Left cardiac atrium (tissue), 4 donors: ENCODE measurements at regions not wholly inside any gene's neighbourhood (a gene's known extent, or its start where the extent isn't known, plus 50 kb on each side); places are given as distances from the start of the nearest gene placed in this dataset.

Source experiments
- ATAC-seq, 2 donors: fragments of 200-7000 bp; cut with Tn5 transposase; one replicate each; pipeline ENCODE4 v1.9.1; 2020; ENCODE audit warnings: mild to moderate bottlenecking in 2 of 2, moderate library complexity in 2 of 2
- DNase-seq: peaks from one replicate; pipeline ENCODE4 v3.0.0-alpha.2; 2020
- intact Hi-C, 2 donors: fragments of 100-400 bp; cut with DNase I; formaldehyde crosslinking; loops; one replicate each; pipeline versions ENCODE4 v1.14.1 to v1.15.1; 2022 to 2023
- donor health status: DM: no; HTN: yes; CAD: no.
- donor health status: DM: no; HTN: yes; CAD: no; lungs with severe emphysema.
- donor health status: DM: yes; HTN: yes; CAD: no.
- donor health status: Dilated cardiomyopathy.

GRCh38 chr4:167290678-167291077 is 56.4 kb upstream of the SPOCK3 start:
- ATAC-seq = no peak
- no peak for DNase-seq
- intact Hi-C loops = loop anchor here (2.0 to 5.0 kb wide), 2 partner anchors 268 to 270 kb away; no protein-coding TSS in a partner anchor

- ATAC-seq = no peak
- DNase-seq = no peak
- intact Hi-C loops = no loop called here
Observed at GRCh38 chr4:167308876-167309275, 74.6 kb upstream of the SPOCK3 start.

GRCh38 chr4:167321299-167321698 is 87.0 kb upstream of the SPOCK3 start:
- intact Hi-C loops = no loop called here
- DNase-seq = no peak
- no peak for ATAC-seq

GRCh38 chr4:167339781-167340180 is 105.5 kb upstream of the SPOCK3 start:
- intact Hi-C loops = no loop called here
- ATAC-seq = no peak
- no peak for DNase-seq

GRCh38 chr4:167359711-167360110 is 125.4 kb upstream of the SPOCK3 start:
- ATAC-seq = no peak
- no peak for DNase-seq
- intact Hi-C loops = no loop called here

- intact Hi-C loops = no loop called here
- DNase-seq (no peak), ATAC-seq (no peak)
Observed at GRCh38 chr4:167379076-167379835, 145.0 kb upstream of the SPOCK3 start.

GRCh38 chr4:167380964-167381363 is 146.7 kb upstream of the SPOCK3 start:
- ATAC-seq (no peak), DNase-seq (no peak)
- intact Hi-C loops = no loop called here

- DNase-seq (no peak), ATAC-seq (no peak)
- intact Hi-C loops = no loop called here
Observed at GRCh38 chr4:167383291-167383690, 149.0 kb upstream of the SPOCK3 start.

GRCh38 chr4:167397586-167397985 is 163.3 kb upstream of the SPOCK3 start:
- DNase-seq (no peak), ATAC-seq (no peak)
- intact Hi-C loops = no loop called here

GRCh38 chr4:167399201-167399600 is 164.9 kb upstream of the SPOCK3 start:
- intact Hi-C loops = no loop called here
- ATAC-seq (no peak), DNase-seq (no peak)

- intact Hi-C loops = no loop called here
Observed at GRCh38 chr4:167406181-167406580, 171.9 kb upstream of the SPOCK3 start.

GRCh38 chr4:167415461-167415860 is 181.2 kb upstream of the SPOCK3 start:
- intact Hi-C loops = no loop called here
- DNase-seq (no peak), ATAC-seq (no peak)

More at GRCh38 chr4:167406181-167406580, 171.9 kb upstream of the SPOCK3 start:
- ATAC-seq (no peak), DNase-seq (no peak)

- no peak for DNase-seq
- intact Hi-C loops = no loop called here
- ATAC-seq = no peak
Observed at GRCh38 chr4:167419468-167420140, 185.3 kb upstream of the SPOCK3 start.

GRCh38 chr4:167421201-167421600 is 186.9 kb upstream of the SPOCK3 start:
- DNase-seq (no peak), ATAC-seq (no peak)
- intact Hi-C loops = no loop called here

- intact Hi-C loops = no loop called here
- no peak for DNase-seq
- no peak for ATAC-seq
Observed at GRCh38 chr4:167424341-167425256, 190.3 kb upstream of the SPOCK3 start.

GRCh38 chr4:167428156-167428555 is 193.9 kb upstream of the SPOCK3 start:
- intact Hi-C loops = no loop called here
- ATAC-seq = no peak
- DNase-seq = no peak

- intact Hi-C loops = no loop called here
- no peak for DNase-seq
- no peak for ATAC-seq
Observed at GRCh38 chr4:167431371-167431770, 197.1 kb upstream of the SPOCK3 start.

- DNase-seq = no peak
- ATAC-seq = no peak
- intact Hi-C loops = no loop called here
Observed at GRCh38 chr4:167435786-167436185, 201.5 kb upstream of the SPOCK3 start.

- no peak for DNase-seq
- ATAC-seq = no peak
- intact Hi-C loops = no loop called here
Observed at GRCh38 chr4:167443841-167444240, 209.5 kb upstream of the SPOCK3 start.

GRCh38 chr4:167452922-167453430 is 218.7 kb upstream of the SPOCK3 start:
- DNase-seq (no peak), ATAC-seq (no peak)
- intact Hi-C loops = no loop called here
